Kidney (tissue), 13 donors: ENCODE measurements at regions not wholly inside any gene's neighbourhood (a gene's known extent, or its start where the extent isn't known, plus 50 kb on each side); places are given as distances from the start of the nearest gene placed in this dataset.
A peak's percentile ranks its signal among the peaks of the same experiment; 100 is the strongest.
"Not testable (repeated sequence)": the region's sequence is repeated elsewhere in the genome, so short reads cannot be mapped to it uniquely, and the experiment has no call there.

Experiments used
- DNase-seq, 5 donors: peaks; one replicate each; pipeline ENCODE4 v3.0.0-alpha.2; 2013 to 2020
- FAIRE-seq: peaks from 2 replicates; lab custom pipeline; 2012; peaks lifted over from hg19 to GRCh38; lab: Jason Lieb, UNC
- H3K27ac ChIP-seq, 2 donors: one replicate each; pipeline ENCODE4 v1.7.0; 2013; ENCODE audit warnings: low read depth in 2 of 2, low read length in 2 of 2, inconsistent platforms in 1 of 2
- H3K27me3 ChIP-seq: one replicate; pipeline ENCODE4 v1.7.1; 2013; ENCODE audit warnings: low read length, inconsistent platforms; ENCODE audit not compliant: control insufficient read depth, insufficient read depth
- H3K36me3 ChIP-seq, 3 donors: one replicate each; pipeline versions ENCODE4 v1.7.0 to v1.7.1; 2013; ENCODE audit warnings: low read length in 3 of 3, control low read depth in 1 of 3, inconsistent platforms in 1 of 3; ENCODE audit not compliant: insufficient read depth in 3 of 3, control insufficient read depth in 2 of 3
- H3K4me1 ChIP-seq, 3 donors: one replicate each; pipeline versions ENCODE4 v1.7.0 to v1.7.1; 2013; ENCODE audit warnings: low read length in 3 of 3, inconsistent platforms in 1 of 3, low read depth in 1 of 3; ENCODE audit not compliant: control insufficient read depth in 2 of 3, insufficient read depth in 2 of 3
- H3K4me3 ChIP-seq, 3 donors: one replicate each; pipeline versions ENCODE4 v1.7.0 to v1.8.1; 2013; ENCODE audit warnings: low read length in 3 of 3, control low read depth in 1 of 3, inconsistent platforms in 1 of 3
- H3K9ac ChIP-seq, 3 donors: one replicate each; pipeline versions ENCODE4 v1.7.0 to v1.7.1; 2013; ENCODE audit warnings: low read length in 3 of 3, control low read depth in 1 of 3, inconsistent platforms in 1 of 3
- H3K9me3 ChIP-seq, 3 donors: one replicate each; pipeline versions ENCODE4 v1.7.0 to v1.7.1; 2013; ENCODE audit warnings: low read length in 3 of 3, control low read depth in 1 of 3, inconsistent platforms in 1 of 3; ENCODE audit not compliant: control insufficient read depth in 2 of 3, insufficient read depth in 1 of 3
- CTCF ChIP-seq: IDR thresholded peaks from 3 replicates; pipeline ENCODE4 v1.5.1; 2012; ENCODE audit warnings: mild to moderate bottlenecking, moderate library complexity, borderline replicate concordance; ENCODE audit not compliant: insufficient read depth; ENCODE audit errors: extremely low read depth
- intact Hi-C: fragments of 100-400 bp; cut with DNase I; formaldehyde crosslinking; loops from one replicate; pipeline ENCODE4 v1.11.1; 2022
- donor health status: control.
- donor health status: control.
- donor health status: control.
- donor health status: control.
- donor health status: control.
- donor health status: DM: yes; HTN: yes; CAD: no.
- donor health status: Normal renal cell carcinoma (clear cell type).

- Histone ChIP-seq H3K27me3 (no peaks in the 10 kb centered on the region), H3K9ac (no peak overlapping the region), H3K27ac (no peak overlapping the region), H3K36me3 (no peaks in the 10 kb centered on the region), H3K9me3 (no peaks in the 10 kb centered on the region), H3K4me1 (no peaks in the 10 kb centered on the region), H3K4me3 (no peak overlapping the region)
- FAIRE-seq (no peak), DNase-seq (no peak)
- no peak for TF ChIP-seq CTCF
- intact Hi-C loops = no loop called here
Observed at GRCh38 chr17:56000411-56000810, 152.9 kb upstream of the ANKFN1 start.

- H3K9me3 ChIP-seq, H3K4me3 ChIP-seq, H3K27me3 ChIP-seq, FAIRE-seq, H3K36me3 ChIP-seq, intact Hi-C loops, H3K4me1 ChIP-seq, H3K9ac ChIP-seq, DNase-seq, H3K27ac ChIP-seq: not testable (repeated sequence)
Observed at GRCh38 chr17:56002656-56003055, 150.6 kb upstream of the ANKFN1 start.

DNA sequence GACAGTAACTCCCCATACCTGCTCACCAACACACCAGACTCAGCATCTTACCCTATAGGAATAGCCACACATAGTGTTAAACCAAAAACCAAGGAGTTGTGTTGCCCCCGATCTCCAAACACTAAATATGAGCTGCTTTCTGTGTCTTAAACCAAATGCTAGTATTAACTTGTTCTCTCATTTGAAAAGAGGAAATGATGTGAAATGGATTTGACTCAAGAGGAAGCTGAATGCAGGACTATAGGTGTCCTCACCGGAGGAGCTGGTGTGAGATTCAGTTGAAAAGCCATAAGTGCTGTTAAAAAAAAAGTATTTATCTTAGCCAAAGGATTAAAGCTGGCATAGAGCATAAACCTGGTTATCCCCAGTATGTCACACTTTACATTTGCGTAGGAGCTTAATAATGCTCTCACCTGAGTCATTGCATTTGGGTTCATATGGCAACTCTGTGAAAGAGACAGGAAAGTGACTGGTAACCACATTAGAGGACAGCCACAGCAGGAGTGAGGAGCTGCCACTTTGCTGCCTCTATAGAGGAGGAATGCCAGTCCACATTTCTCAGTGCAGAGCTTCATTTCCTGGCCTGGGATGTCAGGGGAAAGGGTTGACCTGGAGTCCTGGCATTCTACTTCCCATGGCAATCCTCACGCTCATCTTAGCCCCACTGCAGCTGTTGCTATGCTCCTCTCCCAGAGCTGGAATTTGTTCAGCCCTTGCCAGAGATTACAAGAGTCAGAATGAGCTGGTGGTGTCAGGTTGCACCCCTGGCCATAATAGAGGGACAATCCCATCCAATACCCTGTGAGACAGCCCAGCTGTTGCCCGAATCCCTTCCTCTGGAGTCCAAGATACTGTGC, 143.3 kb upstream of the ANKFN1 start:
- DNase-seq (peak in 4 of 5 donors; percentile 72 to 88 (median 85)), FAIRE-seq (no peak)
- H3K4me1 ChIP-seq = no peaks in the 10 kb centered on the region
- no peaks in the 10 kb centered on the region for H3K9me3 ChIP-seq
- H3K27ac ChIP-seq = no peak overlapping the region
- no peak for TF ChIP-seq CTCF
- no peaks in the 10 kb centered on the region for H3K27me3 ChIP-seq
- H3K36me3 ChIP-seq = no peaks in the 10 kb centered on the region
- H3K4me3 ChIP-seq = no peak overlapping the region
- intact Hi-C loops = no loop called here
- H3K9ac ChIP-seq = no peak overlapping the region

GRCh38 chr17:56011406-56012131, 141.7 kb upstream of the ANKFN1 start:
- Histone ChIP-seq H3K27me3 (no peaks in the 10 kb centered on the region), H3K4me3 (no peak overlapping the region), H3K36me3 (no peaks in the 10 kb centered on the region), H3K9me3 (no peaks in the 10 kb centered on the region), H3K27ac (no peak overlapping the region), H3K4me1 (no peaks in the 10 kb centered on the region), H3K9ac (no peak overlapping the region)
- no peak for TF ChIP-seq CTCF
- intact Hi-C loops = no loop called here
- no peak for FAIRE-seq
- DNase-seq = no peak
